Pulmonary artery endothelial cell (primary cell): ENCODE measurements at regions not wholly inside any gene's neighbourhood (a gene's known extent, or its start where the extent isn't known, plus 50 kb on each side); places are given as distances from the start of the nearest gene placed in this dataset.

Experiments
- DNase-seq: peaks from one replicate; pipeline ENCODE4 v3.0.0-alpha.2; 2011; ENCODE audit warnings: low read depth, low spot score

DNA sequence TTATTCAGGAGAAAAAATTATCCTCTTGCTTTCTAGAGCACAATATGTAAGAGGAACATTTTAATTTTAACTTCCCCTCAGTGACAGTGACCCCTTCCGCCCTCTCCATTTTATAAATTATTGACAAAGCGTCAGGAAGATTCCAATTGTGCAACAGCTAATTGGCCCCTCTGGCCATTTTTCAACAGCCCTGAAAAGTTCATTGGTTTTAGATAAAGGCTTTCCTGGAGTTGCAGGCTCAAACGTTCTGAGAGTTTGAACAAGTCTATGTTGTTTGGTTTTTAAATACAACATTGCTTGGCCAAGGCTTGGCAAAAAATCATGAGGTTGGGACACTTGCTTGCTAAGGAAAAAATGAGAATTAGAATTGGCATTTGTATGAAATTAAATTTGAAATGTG is 422.2 kb upstream of the ANKRD30A start:
- no peak for DNase-seq

DNA sequence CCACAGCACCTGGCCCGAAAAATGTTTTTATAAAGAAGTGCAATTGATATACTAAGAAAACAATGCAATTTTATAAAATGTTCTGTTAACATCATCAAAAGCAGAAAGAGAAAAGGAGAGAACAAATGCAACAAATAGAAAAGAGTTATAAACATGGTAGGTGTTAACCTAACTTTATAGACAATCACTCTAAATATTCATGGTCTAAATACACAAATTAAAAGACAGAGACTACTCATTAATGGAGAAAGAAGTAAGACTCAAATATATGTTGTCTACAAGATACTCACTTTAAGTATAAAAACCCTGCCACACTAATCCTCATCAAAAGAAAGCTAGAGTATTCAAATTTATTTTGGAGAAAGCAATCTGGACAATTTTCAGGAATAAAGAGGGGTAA is 425.3 kb upstream of the ANKRD30A start:
- DNase-seq, result no peak

DNA sequence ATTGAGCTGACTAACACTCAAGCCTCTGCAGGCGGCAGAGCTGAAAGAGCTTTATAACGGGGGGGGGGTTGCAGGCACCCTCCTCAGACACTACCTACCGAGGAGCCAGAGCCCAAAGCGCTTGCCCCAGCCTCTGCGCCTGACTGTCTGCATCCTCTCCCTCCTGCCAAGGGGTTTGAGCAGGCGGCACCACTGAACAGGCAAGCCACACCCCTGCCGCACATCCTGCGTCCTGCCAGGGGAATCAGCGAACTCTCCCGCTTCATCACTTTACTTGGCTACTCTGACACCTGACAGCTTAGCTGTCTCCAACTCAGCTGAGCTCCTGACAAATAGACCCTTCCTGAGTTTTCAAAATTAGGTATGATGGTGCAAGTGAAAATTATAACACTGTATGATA is 432.6 kb upstream of the ANKRD30A start:
- no peak for DNase-seq

DNA sequence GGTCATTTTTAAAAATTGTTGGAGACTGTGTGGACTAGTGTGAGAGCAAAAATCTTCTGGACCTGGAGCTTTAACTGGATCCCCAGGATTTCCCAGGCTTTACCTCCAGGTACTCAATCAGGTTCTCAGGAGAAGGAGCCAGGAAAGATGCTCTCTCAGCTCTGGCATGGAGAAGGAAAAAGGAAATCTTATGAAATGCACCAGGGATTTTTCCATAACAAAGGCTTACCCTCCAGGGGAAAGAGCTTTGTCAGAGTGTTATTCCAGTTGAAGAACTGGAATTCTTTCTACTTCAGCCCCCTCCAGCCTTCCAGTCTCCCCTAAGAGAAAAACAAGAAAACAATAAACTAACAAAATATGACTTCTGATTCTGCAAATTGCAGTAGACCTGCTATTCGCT is 436.7 kb upstream of the ANKRD30A start:
- no peak for DNase-seq

DNA sequence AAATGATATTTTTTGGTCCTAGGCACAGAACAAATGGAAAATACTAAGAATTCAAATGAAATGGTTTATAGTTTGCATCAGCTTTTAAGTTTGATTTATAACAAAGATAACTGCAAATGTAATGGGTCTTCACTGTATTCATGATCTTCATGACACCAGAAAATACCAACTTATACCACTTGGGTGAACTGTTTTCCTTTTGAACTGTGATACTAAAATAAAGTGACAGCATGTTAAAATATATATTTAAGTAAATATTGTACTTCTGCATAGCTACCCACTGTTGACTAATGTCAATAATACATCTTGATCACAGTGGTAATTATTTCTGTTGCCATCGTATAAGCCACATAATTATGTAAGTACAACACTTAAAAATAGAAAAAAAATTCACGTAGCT is 442.0 kb upstream of the ANKRD30A start:
- no peak for DNase-seq

DNA sequence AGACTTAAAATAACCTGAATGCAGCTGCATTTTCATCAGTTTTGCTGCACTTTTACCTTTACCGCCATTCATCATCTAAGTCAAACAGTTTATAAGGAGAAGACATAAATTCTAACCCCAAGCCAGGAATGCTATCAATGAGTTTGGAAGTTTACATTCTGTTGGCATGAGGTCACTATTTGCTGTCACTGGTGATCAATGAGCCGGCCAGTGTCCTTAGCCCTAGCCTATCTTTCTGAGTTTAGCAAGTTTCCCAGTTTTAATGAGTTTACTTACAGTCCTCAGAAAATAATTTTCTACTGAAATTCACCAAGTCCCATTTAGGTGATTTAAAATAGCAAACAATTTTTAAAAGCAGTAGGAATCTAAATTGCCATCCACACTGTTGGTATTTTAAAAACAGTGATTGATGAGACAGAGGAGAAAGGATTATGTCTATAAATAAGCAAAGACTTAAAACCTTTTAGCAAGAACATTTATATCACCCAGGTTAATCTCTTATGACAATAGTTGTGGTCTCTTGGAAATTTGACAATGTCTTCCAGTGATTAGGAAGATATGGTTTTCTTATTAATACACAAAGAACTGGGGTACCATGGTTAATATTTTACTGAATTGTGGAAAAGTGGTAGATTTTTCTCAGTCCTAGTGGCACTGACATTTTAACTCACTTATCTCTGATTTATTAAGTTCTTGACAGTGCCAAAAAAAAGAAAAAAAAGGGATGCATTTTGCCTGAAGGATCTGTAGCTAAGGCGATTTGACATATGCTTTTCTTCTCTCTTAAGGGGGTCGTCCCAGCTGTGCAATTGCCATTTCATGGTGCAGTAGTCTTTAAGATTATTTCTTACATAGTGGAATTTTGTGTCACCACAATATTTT is 443.4 kb upstream of the ANKRD30A start:
- no peak for DNase-seq

DNA sequence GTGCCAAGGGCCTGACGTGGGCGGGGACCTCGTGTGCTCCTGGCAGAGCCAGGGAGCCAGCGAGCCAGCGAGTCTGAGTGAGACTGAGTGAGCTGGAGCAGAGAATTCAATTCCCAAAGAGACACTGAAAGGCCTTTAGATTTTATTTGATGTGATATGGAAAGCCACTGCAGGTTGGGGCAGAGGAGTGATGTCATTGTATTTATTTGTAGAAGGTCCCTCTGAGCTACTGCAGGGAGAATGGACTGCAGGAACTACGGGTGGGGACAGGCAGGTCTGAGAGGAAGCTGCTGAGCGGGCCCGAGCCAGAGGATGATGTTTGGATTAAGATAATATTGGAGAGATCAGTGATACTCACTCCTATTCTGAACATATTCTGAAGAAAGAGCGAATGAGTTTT is 445.8 kb upstream of the ANKRD30A start:
- no peak for DNase-seq

DNA sequence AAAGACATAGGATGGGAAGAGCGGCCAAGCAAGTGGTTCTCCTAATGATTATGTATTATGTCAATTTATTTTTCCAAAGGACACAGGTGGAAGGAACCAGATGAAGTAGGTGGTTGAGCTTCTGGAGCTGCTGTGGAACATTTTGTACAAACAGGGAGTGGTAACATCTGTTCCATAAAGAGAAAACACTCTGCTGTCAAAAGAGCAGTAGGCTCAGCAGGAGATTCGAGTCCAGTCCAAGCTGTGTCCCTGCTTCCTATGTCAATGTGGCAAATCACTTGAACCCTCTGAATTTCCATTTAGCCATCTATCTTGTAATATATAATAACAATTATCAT is 448.0 kb upstream of the ANKRD30A start:
- DNase-seq, result no peak

DNA sequence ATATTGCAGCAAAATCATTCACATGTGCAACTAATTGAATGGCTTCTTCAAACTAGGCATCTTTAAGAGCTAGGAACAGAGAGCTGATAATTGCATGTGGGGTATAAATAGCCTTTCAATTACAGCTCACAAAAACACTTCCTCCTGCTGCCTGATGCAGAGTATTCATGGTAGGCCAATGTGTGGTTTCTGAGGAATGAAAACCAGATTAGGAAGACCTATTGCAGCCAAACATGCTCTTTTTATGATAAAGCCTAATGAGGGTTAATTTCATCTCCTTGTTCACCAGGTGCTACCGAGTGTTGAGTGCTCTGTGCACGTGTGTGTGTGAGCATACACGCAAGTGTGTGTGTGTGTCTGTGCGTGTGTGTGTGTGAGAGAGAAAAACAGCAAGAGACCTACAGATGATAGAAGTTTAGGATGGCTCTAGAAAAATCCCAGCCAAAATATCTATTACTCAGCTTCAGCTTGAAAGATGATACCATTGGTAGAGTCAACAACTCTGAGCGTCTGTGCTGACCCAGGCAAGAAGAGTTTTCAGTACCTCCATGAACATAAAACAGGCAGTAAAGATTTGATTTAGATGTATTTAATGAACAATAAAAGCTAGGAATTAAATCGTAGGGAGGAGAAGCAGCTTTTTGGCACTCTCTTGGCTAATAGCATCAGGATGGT is 448.5 kb upstream of the ANKRD30A start:
- DNase-seq, result no peak

DNA sequence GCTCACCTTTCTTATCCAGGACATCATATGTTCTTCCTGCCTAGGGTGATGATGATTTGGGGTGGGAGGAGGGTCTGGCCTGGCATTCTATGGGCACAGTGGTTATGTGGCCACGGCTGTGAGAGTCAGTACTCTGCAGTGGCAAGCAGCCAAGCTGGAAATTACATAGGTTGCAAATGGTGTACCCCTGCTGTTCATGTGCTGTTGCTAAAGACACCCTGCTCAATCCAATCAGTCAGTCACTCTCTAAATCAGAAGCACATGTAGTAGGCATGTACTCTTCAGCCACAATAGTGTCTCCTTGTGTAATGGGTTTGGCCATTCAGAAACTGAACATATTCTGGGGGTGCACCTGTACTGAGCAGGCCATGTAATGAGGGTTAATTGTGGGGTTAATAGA is 449.1 kb upstream of the ANKRD30A start:
- no peak for DNase-seq

DNA sequence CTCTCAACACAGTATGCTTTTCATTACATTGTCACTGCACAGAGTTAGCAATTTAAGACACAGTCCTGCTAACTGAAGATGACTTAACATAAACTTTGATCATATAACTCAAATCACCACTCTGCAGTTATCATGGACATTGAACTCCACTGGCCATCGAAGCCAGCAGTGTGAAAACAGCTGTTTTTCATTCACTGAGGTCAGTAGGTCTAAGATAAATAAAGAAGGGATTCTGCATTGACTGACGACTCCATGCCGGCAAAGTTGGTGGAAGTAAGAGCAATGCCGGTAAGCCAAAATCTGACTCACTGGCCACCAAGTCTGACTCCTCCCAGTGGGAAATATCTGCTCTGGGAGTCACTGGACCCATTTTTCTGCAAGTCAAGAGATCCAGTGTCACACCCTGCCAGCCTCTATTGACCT is 449.9 kb upstream of the ANKRD30A start:
- no peak for DNase-seq

DNA sequence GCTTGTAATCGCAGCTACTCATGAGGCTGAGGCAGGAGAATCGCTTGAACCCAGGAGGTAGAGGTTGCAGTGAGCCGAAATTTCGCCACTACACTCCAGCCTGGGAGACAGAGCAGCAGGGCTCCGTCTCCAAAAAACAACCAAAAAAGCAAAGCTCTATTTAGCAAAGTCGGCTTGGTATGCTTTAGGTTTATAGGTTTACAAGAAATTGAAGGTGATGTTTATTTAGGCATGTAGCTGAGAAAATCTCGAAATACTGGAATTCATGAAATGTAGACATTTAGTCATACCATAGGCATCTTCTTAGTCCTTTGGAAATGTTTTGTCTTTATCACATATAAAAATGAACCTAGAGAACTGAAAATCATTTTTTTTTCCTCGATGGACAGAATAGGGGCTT is 453.8 kb upstream of the ANKRD30A start:
- DNase-seq, result no peak

DNA sequence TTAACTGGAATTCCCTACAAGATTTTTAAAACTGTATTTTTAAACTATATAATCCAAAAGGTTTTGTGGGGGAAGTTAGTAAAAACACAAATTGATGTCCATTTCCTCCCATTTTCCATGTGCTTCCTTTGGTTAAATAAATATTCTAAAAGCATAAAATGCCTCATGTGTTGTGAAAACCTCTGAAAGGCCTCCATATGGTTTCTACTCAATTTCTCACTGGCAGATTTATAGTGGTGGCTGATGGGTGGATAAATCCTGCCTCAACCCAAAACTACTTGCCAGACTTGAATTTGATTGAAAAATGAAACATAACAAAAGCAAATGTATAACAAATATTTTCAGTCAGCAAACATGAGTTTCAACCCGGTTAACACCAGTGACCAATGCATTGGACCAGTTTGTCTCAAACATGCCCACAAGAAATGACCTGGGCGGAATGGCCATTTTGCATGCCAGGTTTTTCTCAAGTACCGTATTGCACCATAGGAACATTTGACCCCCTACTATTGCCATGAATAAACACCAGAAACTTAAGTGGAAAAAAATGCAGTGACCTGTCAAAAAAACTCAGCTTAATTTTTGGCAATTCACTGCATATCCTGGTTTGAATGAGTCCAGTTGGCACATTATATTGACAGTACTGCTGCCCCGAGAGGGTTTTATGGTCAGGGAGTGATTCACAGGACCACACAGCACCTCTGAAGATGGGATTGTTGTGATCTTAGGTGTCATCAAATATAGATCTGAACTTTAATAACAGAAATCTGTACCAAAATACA is 454.6 kb upstream of the ANKRD30A start:
- no peak for DNase-seq

DNA sequence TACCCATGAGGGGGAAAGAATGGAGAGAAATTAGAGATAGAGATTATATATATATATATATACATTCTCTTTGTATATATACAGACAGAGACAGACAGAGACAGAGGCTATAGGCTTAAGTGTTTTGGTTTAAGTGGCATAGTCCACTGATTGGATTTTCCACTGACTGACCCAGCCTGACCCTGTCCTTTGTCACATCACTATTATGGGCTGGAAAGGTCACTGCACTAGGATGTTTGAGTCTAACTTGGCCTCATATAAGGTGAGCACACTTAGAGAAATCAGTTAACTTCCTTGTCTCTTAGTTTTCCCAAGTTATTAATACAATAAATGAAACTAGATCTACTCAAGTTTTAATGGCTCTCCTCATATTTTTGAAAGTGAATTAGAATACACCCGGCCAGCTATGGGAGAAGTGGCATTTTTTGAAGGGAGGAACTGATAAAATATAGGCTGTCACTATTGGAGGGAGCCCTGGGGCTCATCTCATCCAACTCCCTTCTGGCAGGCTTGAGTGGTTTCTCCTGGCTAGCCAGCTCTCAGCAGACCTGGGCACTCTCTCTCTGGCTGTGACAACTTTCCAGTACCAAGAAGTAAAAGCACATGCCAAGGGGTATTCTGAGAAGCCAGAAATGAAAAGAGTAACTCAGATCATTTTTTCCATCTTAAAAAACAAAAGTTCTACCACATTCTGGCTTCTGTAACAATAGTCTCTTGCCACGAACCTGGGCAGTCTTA is 455.6 kb upstream of the ANKRD30A start:
- no peak for DNase-seq

DNA sequence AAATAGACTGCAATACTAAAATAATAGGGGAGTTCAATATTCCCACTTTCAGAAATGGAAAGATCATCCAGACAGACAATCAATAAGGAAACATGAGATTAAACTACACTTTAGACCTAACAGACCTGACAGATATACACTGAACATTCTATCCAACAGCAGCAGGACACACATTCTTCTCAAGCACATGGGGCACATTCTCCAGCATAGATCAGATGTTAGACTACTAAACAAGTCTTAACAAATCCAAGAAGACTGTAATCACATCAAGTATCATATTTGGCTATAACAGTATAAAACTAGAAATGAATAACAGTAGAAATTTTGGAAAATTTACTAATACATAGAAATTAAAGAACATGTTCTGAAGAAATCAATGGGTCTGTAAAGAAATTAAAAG is 458.9 kb upstream of the ANKRD30A start:
- DNase-seq, result no peak

DNA sequence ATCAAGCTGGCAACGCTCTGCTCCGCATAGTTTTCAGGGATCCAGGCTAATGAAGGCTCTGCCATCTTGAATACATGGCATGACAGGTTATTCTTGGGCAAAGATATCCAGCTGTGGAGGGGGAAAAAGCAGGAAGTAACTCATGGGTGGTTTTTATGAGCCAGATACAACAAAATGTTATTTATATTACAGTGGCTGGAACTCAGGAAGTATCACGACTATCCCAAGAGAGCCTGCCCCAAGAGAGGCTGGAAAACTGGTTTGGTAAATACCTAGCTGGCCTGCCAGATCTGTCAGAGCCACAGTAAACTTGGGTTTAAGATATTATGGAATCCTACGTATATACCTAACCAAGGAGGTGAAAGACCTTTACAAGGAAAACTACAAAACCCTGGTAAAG is 462.8 kb upstream of the ANKRD30A start:
- no peak for DNase-seq

DNA sequence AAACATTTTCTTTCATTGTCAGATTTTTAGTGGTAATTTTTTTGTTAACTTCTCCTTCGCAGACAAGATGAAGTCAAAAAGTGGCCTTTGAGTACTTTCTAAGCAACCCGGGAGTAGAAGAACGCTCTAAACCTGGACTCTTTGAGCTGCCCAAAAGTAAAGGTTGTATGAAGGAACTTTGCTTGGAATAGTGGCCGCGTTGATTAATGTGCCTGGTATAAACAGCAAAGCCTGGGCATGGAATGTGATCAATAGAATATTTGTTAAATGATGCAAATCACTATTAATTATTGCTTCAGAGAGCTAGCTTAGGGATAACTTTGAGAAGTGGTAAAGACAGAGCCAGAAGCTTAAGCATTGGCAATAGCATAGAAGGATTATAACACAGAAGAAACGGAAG is 475.1 kb upstream of the ANKRD30A start:
- DNase-seq, result no peak

DNA sequence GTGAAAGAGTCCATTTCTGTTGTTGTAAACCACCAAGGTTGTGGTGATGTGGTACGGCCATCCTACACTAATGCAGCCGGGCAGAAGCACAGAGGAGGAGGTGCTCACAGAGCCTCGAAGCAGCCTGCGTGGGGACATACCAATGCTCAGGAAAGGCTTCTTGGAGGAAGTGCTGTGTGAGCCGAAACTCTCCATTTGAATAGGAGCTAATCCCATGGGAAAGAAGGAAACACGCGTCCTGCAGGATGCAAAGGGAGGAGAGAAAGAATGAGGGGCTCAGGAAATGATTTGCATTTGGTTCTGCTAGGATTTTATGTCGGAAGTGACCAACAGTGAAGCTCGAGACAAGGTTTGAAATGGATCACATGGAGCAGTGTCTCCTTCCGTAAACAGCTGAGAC is 477.9 kb upstream of the ANKRD30A start:
- no peak for DNase-seq

DNA sequence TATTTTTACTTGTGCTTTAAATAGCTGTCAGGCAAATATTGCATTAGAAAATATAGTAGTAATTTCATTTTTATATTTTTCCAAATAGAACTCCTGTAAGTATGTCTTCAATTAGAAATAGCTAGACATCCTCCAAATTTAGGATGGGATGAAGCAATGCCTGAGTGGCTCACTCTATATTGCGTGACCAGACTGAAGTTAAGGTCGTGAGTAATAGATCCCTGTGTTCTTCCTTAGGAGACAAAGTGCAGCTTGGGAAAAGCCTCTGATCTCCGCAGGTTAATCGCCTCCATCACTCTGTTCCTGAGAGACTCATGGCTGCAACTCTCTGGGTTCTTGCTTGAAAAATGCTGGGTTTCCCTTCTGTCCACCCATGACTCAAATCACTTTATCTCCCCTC is 484.8 kb upstream of the ANKRD30A start:
- no peak for DNase-seq

DNA sequence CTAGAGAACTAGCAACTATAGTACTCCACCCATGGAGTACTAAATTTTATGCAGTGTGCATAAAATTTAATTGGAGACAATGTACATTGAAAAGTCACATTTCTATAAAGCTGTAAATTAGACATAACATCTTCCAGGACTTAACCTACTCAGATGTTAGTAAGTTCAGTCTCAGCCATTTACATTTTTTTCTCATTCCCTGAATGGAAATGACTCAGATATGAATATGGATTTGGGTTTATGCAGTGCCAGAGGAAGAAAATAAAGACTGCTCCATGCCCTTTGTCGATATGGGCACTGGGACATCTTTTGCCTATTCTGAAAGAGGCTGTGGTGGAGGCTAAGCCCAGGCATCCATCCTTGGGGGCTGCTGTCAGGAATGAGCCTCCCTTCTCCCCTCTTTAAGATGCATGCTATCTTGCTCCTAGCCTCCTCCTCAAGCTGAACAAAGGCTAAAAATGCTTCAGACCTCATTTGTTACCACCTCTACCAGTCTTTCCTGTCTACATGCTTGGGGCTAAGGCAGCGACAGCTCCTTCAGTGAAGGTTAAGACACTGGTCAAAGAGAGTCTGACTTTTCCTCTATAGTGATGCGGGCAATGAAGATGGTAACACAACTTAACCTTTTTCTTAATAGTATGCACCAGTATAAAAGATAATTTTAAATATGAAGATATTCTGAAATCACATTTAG is 486.8 kb upstream of the ANKRD30A start:
- DNase-seq, result no peak

DNA sequence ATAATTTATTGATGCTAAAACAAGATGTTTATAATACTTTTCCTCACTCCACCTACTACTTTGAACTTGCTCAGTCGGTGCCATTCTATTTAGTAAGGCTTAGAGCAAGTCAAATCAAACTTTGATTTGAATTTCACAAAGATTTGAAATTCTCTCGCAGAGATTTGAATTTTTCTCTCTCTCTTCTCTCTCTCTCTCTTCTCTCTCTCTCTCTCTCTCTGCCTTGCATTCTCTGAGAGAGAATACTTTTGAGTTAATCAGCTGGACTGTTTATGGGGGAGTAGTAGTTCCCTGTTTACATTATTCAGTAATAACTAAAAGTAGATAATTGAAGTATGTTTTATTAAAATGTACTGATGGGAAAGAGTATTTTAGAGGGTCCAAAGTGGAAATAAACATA is 488.5 kb upstream of the ANKRD30A start:
- no peak for DNase-seq
